ENCODE measurements at regions not wholly inside any gene's neighbourhood (a gene's known extent, or its start where the extent isn't known, plus 50 kb on each side); places are given as distances from the start of the nearest gene placed in this dataset.

DNA sequence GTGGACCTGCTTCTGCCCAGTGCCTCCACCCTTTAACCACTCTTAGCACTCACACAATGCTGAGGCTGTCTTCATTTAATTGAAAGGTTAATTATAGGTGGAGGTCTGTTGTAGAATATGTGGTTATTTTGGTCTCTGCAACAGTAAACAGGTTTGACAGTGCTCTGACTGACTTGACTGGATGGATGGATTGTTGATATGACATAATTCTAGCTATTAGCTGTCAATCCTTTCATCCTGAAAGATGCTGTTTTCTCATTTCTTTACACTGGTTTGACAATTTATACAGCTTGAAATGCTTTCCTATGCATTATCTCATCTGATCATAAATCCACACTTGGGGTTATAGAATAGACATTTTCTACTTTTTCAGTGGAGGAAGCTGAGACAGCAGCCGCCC is 210.7 kb downstream of the CDH26 start:
- TF ChIP-seq, protein P1, sequence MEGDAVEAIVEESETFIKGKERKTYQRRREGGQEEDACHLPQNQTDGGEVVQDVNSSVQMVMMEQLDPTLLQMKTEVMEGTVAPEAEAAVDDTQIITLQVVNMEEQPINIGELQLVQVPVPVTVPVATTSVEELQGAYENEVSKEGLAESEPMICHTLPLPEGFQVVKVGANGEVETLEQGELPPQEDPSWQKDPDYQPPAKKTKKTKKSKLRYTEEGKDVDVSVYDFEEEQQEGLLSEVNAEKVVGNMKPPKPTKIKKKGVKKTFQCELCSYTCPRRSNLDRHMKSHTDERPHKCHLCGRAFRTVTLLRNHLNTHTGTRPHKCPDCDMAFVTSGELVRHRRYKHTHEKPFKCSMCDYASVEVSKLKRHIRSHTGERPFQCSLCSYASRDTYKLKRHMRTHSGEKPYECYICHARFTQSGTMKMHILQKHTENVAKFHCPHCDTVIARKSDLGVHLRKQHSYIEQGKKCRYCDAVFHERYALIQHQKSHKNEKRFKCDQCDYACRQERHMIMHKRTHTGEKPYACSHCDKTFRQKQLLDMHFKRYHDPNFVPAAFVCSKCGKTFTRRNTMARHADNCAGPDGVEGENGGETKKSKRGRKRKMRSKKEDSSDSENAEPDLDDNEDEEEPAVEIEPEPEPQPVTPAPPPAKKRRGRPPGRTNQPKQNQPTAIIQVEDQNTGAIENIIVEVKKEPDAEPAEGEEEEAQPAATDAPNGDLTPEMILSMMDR (conservative IDR thresholded peaks at IDR 0.05; ENCODE audit: low read depth, low read length): no peak
- H3K4me3 ChIP-seq (ENCODE audit: low read depth, low read length): no peak overlapping the region
- no peak for DNase-seq (ENCODE audit: low read depth)

DNA sequence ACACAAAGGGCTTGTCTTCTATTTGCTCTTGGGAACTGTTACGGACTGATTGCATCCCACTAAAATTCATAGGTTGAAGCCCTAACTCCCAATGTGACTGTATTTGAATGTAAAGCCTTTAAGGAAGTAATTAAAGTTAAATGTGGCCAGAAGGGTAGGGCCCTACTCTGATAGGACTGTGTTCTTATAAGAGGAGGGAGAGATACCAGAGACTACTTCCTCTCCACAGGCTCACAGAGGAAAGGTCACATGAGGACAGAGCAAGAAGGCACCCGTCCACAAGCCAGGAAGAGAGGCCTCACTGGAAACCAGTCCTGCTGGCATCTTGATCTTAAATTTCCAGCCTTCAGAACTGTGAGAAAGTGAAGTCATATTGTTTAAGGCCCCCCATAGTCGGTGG is 211.9 kb downstream of the CDH26 start:
- DNase-seq (ENCODE audit: low read depth): no peak
- no peak overlapping the region for H3K4me3 ChIP-seq (ENCODE audit: low read depth, low read length)
- TF ChIP-seq, protein P1 (conservative IDR thresholded peaks at IDR 0.05; ENCODE audit: low read depth, low read length): no peak

GRCh38 chr20:60171313-60171712 is 213.1 kb downstream of the CDH26 start:
- DNase-seq (ENCODE audit: low read depth): no peak
- H3K4me3 ChIP-seq (ENCODE audit: low read depth, low read length): no peak overlapping the region
- TF ChIP-seq, protein P1 (conservative IDR thresholded peaks at IDR 0.05; ENCODE audit: low read depth, low read length): no peak

DNA sequence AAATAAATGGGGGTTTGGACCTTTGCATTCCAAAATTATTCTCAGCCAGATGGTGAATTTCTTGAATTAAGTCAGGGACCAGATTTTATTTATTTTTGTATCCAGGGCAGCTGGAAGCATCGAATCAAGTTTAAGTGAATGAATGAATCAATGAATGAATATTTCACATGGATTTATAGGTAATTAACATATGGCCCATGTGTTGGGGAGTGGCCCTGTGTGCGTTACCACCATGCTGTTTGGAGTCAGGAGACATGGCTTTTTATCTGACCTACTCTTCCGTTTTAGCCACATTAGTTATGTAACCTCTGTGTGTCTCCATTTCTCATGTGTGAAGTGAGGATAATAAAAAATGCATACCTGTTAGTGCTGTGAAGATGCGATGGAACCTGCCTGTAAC is 213.5 kb downstream of the CDH26 start:
- no peak overlapping the region for H3K4me3 ChIP-seq (ENCODE audit: low read depth, low read length)
- no peak for DNase-seq (ENCODE audit: low read depth)
- TF ChIP-seq, protein P1 (conservative IDR thresholded peaks at IDR 0.05; ENCODE audit: low read depth, low read length): no peak

DNA sequence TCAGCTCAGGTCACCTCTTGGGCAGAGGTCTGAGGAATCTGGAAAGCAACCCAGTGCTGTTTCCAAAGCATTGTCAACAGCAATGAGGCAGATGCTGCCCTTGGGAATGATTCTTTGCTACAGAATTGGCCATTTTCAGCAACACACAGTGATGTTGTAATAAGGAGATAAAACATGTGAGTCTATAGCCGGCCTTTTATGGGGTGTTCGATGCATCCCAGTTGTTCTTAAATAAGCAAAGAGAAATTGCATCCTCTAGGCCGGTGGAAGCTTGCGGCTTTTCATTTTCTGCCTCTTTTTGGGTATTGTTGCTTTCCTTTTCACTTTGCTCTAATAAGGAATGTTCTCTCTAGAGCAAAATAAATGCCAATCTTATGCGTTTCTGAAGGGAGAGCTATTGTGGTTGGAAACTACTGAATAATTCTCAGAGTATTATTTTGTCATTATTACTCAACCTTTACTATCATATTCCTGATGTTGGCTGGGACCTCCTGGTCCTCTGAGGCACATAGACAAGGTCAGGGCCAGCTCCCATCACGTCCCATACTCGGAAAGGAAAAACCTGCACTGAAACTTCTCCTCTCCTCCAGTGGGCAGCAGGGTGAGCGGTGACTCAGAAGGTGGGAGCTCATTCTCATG is 214.2 kb downstream of the CDH26 start:
- no peak overlapping the region for H3K4me3 ChIP-seq (ENCODE audit: low read depth, low read length)
- TF ChIP-seq, protein P1 (conservative IDR thresholded peaks at IDR 0.05; ENCODE audit: low read depth, low read length): no peak
- no peak for DNase-seq (ENCODE audit: low read depth)

DNA sequence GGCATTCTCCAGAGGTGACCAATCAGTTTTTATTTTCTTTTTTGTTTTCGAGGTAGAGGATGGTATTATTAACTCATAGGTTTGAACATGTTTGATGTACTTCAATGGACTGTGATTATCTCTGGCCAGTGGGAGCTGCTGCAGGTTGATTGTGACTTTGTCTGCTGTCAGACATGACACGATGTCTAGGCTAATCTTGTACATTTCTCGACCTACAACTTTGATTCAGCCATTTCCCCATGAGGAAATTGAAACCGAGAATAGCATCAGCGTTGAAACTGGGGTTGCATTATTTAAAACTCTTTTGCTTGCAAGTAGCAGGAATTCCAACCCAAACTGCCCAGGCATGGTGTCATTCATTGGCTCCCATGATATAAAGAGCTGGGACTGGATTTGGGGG is 218.9 kb downstream of the CDH26 start:
- no peak overlapping the region for H3K4me3 ChIP-seq (ENCODE audit: low read depth, low read length)
- TF ChIP-seq, protein P1 (conservative IDR thresholded peaks at IDR 0.05; ENCODE audit: low read depth, low read length): no peak
- no peak for DNase-seq (ENCODE audit: low read depth)

- TF ChIP-seq, protein P1 (conservative IDR thresholded peaks at IDR 0.05; ENCODE audit: low read depth, low read length): no peak
- DNase-seq (ENCODE audit: low read depth): no peak
- H3K4me3 ChIP-seq (ENCODE audit: low read depth, low read length): no peak overlapping the region
Measured at GRCh38 chr20:60180986-60181385, 222.8 kb downstream of the CDH26 start.

All from choroid plexus epithelial cell (primary cell).